ENCODE measurements at regions not wholly inside any gene's neighbourhood (a gene's known extent, or its start where the extent isn't known, plus 50 kb on each side); places are given as distances from the start of the nearest gene placed in this dataset.

DNA sequence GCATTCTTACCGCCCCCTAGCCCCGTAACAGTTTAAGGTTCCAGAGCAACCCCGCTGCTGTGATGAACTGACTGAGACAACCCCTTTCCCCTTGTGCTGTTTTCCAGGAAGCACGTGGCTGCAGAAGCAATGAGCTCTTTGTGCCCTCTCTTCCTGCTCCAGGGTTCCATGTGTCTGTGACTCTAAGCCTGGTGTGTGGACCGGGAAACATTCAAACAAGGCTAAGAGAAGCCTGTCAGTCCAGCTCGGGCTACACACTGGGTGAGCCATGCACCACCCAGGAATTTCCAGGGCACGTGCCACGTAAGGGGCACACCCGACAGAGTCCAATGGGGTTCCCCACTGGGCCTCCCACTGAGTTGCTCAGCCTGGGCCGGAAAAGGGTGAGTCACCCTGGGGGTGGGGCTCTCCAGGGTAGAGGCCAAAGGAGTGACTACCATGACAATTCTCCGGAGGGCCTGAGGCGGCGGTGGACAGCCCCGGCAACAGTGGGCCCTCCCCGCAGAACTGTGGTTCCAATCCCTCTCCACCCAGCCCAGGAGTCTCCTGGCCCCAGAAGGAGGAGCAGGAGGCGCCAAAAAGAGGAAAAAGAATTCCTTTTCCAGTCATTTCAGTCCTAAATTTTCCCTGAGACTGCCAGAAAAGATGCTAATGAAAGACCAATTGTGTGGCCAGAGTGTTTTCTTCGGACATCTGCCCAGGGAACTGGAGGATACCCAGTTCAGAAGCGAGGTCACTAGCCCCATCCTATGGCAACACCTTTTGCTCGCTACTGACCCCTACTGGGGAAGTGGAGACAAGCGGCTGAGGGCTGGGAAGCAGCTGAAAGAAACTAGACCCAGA lies 157.8 kb upstream of the SLC1A4 start:
- Mint-ChIP-seq H3K9me3 (no peaks in the 10 kb centered on the region), H3K36me3 (ENCODE audit: low read depth) (no peaks in the 10 kb centered on the region), H3K4me3 (peak overlapping the region; percentile 29), H3K27me3 (ENCODE audit: low read depth) (peaks cover 12% of the 10 kb centered on the region), H3K27ac (peak overlapping the region; percentile 55), H3K4me1 (ENCODE audit: low read depth) (peaks cover 23% of the 10 kb centered on the region)

DNA sequence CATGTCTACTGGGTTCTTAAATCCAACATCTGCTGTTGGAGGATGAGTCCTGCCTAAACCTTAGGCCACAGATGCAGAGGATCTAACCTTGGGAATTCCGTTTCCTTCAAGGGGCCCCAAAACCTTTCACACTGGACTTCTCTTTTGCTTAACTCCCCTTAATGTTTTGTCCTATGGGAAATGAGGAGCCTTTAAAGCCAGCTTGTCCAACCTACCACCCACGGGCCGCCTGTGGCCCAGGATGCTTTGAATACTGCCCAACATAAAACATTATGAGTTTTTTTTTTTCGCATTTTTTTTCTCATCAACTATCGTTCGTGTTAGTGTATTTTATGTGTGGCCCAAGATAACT lies 157.2 kb upstream of the SLC1A4 start:
- Mint-ChIP-seq H3K9me3 (no peaks in the 10 kb centered on the region), H3K4me1 (ENCODE audit: low read depth) (peaks cover 23% of the 10 kb centered on the region), H3K4me3 (no peak overlapping the region), H3K27me3 (ENCODE audit: low read depth) (peaks cover 12% of the 10 kb centered on the region), H3K27ac (peak overlapping the region; percentile 55), H3K36me3 (ENCODE audit: low read depth) (no peaks in the 10 kb centered on the region)

DNA sequence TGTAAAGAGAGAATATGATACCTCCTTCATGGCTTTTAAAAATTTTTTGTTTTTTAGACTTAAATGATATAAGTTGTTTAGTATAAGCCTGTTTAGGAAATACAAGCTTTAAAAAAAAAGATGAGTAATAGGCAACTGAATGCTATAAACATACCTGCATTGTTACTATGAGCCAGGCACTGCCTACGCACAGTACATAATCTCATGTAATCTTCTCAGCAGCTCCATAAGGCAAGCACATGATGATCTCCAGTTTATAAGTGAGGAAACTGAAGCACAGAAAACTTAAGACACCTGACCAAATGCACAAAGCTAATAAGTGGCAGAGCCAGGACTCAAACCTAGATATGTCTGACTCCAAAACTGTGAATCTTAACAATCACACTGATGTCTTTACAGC lies 156.3 kb upstream of the SLC1A4 start:
- peaks cover 23% of the 10 kb centered on the region for H3K4me1 Mint-ChIP-seq (ENCODE audit: low read depth)
- no peaks in the 10 kb centered on the region for H3K9me3 Mint-ChIP-seq
- no peak overlapping the region for H3K27ac Mint-ChIP-seq
- no peak overlapping the region for H3K4me3 Mint-ChIP-seq
- H3K36me3 Mint-ChIP-seq (ENCODE audit: low read depth), result no peaks in the 10 kb centered on the region
- peaks cover 12% of the 10 kb centered on the region for H3K27me3 Mint-ChIP-seq (ENCODE audit: low read depth)

DNA sequence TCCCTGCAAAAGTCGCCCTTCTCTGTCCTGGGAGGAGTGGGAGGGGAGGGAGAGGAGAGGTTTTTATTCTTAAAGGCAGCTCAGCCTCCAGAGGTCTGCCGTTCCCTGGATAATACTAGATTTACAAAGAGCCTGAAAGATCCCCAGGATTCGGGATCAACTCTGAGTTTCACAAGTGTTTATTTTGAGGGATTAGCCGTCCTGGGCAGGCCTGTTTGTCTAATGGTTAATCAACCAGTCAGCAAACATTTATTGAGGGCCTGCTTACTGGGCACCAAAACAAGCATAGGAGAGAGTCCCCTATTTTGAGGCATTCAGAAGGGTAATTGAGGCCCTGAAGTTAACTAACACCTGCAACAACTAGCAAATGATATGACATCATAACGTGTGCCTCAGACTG lies 152.6 kb upstream of the SLC1A4 start:
- Mint-ChIP-seq H3K27me3 (ENCODE audit: low read depth) (peaks cover 12% of the 10 kb centered on the region), H3K9me3 (no peaks in the 10 kb centered on the region), H3K36me3 (ENCODE audit: low read depth) (no peaks in the 10 kb centered on the region), H3K27ac (no peak overlapping the region), H3K4me3 (no peak overlapping the region), H3K4me1 (ENCODE audit: low read depth) (peaks cover 22% of the 10 kb centered on the region)

DNA sequence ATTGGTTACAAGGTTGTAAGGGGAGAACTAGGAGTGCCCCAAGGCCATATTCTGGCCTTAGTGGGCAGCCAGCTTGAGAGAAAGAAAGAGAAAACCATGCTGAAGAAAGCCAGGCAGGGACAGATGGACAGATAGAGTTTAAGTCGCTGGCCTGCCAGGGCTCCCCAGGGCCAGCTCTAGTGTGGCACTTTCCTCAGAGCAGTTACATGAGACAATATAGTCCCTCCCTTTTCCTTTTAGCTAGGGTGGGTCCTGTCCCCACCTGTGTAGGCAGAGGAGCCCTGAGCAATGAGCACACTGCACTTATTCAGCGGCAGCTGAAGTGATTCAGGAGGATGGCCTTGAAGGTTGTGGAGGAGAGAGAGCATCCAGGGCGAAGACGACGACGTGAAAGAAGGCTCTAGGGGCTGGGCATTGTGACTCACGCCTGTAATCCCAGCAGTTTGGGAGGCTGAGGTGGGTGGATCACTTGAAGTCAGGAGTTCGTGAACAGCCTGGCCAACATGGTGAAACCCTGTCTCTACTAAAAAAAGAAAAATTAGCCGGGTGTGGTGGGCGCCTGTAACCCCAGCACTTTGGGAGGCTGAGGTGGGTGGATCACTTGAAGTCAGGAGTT lies 152.0 kb upstream of the SLC1A4 start:
- H3K36me3 Mint-ChIP-seq (ENCODE audit: low read depth), result no peaks in the 10 kb centered on the region
- H3K27me3 Mint-ChIP-seq (ENCODE audit: low read depth), result peaks cover 12% of the 10 kb centered on the region
- no peak overlapping the region for H3K27ac Mint-ChIP-seq
- no peaks in the 10 kb centered on the region for H3K9me3 Mint-ChIP-seq
- H3K4me1 Mint-ChIP-seq (ENCODE audit: low read depth), result peaks cover 18% of the 10 kb centered on the region
- H3K4me3 Mint-ChIP-seq, result no peak overlapping the region

DNA sequence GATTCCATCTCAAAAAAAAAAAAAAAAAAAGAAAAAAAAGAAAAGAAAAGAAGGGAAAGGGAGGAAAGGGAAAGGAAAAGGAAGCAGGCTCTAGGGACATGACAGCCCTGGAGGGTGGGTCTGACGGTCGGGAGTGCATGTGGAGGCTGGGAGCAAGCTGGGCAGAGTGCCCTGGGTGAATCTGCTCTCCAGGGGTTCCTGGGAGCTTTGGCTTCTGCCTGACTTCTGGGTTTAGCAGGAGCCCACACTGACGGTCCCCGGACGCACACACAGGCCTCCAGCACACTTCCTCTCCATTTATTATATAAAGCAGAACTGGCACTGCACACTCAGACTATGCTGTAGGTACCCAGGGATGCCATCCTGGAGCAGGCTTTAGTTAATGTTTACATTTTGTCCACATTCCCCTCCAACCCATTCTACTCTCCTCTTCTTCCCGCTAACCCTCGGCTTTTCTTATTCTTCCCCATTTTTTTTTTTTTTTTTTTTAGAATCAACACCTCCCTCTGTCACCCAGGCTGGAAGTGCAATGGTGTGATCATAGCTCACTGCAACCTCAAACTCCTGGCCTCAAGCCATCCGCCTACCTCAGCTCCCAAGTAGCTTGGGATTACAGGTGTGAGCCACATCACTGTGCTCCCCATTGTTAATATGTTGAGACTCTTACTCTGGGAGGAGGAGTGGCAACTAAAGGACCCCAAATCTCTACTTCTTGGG lies 151.1 kb upstream of the SLC1A4 start:
- no peaks in the 10 kb centered on the region for H3K36me3 Mint-ChIP-seq (ENCODE audit: low read depth)
- H3K27me3 Mint-ChIP-seq (ENCODE audit: low read depth), result peaks cover 11% of the 10 kb centered on the region
- no peak overlapping the region for H3K27ac Mint-ChIP-seq
- peaks cover 15% of the 10 kb centered on the region for H3K4me1 Mint-ChIP-seq (ENCODE audit: low read depth)
- H3K9me3 Mint-ChIP-seq, result no peaks in the 10 kb centered on the region
- no peak overlapping the region for H3K4me3 Mint-ChIP-seq

DNA sequence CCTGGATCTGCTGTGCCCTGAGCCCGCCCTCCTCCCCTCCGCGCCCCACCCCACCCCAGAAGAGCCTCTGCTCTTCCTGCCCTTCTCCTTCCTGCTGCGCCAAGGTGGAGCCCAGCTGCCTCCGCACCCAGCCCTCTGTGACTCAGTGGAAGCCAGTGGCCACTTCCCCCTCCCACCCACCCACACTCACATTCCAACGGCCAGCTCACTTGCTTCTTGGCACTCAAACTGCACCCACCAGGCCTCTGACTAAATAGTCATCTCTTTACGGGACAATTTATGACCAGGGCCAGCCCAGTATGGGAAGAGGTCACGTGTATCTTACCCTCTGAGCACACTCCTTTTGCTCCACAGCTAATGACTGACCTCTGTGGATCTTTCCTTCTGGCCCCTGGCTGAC lies 150.4 kb upstream of the SLC1A4 start:
- no peaks in the 10 kb centered on the region for H3K36me3 Mint-ChIP-seq (ENCODE audit: low read depth)
- peaks cover 4% of the 10 kb centered on the region for H3K27me3 Mint-ChIP-seq (ENCODE audit: low read depth)
- no peak overlapping the region for H3K27ac Mint-ChIP-seq
- peaks cover 8% of the 10 kb centered on the region for H3K4me1 Mint-ChIP-seq (ENCODE audit: low read depth)
- no peak overlapping the region for H3K4me3 Mint-ChIP-seq
- no peaks in the 10 kb centered on the region for H3K9me3 Mint-ChIP-seq

DNA sequence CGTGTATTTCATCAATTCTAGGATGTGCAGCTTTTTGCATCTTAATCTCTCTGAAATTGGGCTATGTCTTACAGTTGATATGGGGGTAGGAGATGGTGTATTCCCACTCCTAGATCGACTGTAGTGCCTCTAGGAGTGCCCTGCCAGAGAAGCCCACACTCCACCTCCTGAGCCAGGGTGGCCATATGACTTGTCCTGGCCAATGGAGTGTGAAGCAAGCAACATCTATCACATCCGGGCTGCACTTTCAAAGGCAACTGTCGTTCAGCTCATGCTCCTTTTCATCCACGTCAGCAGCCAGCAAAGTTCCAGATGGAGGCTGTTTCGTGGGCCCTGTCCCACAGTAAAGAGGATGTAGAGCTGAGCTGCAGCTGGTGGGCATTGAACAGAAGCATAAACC lies 149.4 kb upstream of the SLC1A4 start:
- no peak overlapping the region for H3K4me3 Mint-ChIP-seq
- no peaks in the 10 kb centered on the region for H3K36me3 Mint-ChIP-seq (ENCODE audit: low read depth)
- H3K27ac Mint-ChIP-seq, result no peak overlapping the region
- H3K9me3 Mint-ChIP-seq, result no peaks in the 10 kb centered on the region
- peaks cover 7% of the 10 kb centered on the region for H3K4me1 Mint-ChIP-seq (ENCODE audit: low read depth)
- no peaks in the 10 kb centered on the region for H3K27me3 Mint-ChIP-seq (ENCODE audit: low read depth)

DNA sequence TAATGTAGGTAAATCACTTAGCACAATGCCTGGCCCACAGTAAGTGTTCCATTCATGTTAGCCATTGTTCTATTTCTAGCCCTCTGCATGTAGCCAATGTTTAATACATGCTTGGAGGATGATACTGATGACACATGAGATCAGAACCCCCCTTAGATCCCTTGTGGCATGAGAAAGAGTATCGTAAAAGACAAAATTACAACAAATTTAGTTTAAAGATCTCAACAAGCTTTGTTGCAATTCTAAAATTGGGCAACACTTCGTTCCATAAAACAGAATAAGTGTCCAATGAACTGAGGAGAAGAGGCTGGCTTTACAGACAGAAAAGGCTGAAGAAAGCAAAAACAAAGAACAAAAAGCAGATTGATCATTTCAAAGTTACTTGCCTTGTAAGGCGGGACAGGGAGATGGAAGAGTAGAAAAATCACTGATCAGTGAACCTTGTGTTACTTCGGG lies 148.7 kb upstream of the SLC1A4 start:
- Mint-ChIP-seq H3K36me3 (ENCODE audit: low read depth) (no peaks in the 10 kb centered on the region), H3K27me3 (ENCODE audit: low read depth) (no peaks in the 10 kb centered on the region), H3K27ac (no peak overlapping the region), H3K9me3 (no peaks in the 10 kb centered on the region), H3K4me1 (ENCODE audit: low read depth) (peaks cover 7% of the 10 kb centered on the region), H3K4me3 (no peak overlapping the region)

DNA sequence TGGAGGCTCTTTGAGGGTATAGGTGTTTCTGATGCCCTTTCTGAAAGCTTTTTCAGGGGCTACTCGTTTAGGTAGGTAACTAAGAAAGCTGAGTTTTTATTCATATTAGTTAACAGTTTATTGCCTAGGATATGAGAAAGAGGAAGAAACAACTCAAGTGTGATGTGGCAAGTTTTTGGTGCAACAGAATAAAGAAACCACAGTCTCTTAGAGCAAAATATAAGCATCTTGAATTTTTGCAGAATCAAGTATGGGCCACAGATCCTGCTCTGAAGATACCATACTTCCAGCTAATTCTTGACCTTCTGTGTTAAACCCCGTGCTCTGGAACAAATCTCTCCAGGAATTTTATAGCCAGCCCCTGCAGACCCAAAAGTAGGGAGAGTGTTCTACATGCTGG lies 147.7 kb upstream of the SLC1A4 start:
- H3K4me1 Mint-ChIP-seq (ENCODE audit: low read depth), result peaks cover 7% of the 10 kb centered on the region
- H3K27me3 Mint-ChIP-seq (ENCODE audit: low read depth), result no peaks in the 10 kb centered on the region
- H3K27ac Mint-ChIP-seq, result no peak overlapping the region
- no peaks in the 10 kb centered on the region for H3K9me3 Mint-ChIP-seq
- no peaks in the 10 kb centered on the region for H3K36me3 Mint-ChIP-seq (ENCODE audit: low read depth)
- no peak overlapping the region for H3K4me3 Mint-ChIP-seq

DNA sequence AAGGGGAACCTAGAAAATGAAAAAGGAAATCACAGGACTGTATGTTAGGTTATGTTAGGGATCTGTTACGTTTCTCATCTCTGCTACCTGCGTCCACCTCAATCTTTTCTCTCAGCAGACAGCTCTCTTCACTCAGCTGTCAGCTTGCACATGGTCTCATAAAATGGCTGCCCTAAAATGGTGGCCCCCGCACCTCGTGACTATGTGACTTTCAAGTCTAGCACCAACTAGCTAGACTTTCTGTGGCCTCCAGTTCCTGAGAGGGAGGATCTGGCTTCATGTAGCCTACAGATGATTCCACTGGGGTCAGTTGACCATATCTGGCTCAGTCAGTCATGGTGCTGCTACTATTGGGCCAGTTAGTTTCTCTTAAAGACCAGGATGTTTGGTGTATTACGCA lies 147.2 kb upstream of the SLC1A4 start:
- H3K9me3 Mint-ChIP-seq, result no peaks in the 10 kb centered on the region
- no peak overlapping the region for H3K4me3 Mint-ChIP-seq
- H3K27ac Mint-ChIP-seq, result no peak overlapping the region
- no peaks in the 10 kb centered on the region for H3K36me3 Mint-ChIP-seq (ENCODE audit: low read depth)
- peaks cover 7% of the 10 kb centered on the region for H3K4me1 Mint-ChIP-seq (ENCODE audit: low read depth)
- H3K27me3 Mint-ChIP-seq (ENCODE audit: low read depth), result no peaks in the 10 kb centered on the region

DNA sequence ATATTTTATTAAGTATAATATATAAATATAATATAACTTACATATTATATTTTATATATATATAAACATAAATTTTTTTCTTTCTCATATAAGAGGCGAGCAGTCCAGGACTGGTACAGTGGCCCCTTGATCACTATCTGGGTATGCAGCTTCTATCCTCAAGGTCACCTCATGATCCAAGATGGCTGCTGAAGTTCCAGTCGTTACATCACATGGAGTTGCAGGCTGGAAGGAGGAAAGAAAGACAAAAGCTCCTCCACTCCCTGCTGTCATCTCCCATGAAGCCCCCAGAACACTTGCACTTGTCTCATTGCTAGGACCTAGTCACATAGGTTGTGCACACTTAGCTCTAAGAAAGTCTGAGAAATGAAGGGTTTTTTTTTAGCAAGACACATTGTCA lies 145.1 kb upstream of the SLC1A4 start:
- no peak overlapping the region for H3K4me3 Mint-ChIP-seq
- peaks cover 7% of the 10 kb centered on the region for H3K4me1 Mint-ChIP-seq (ENCODE audit: low read depth)
- H3K36me3 Mint-ChIP-seq (ENCODE audit: low read depth), result no peaks in the 10 kb centered on the region
- no peak overlapping the region for H3K27ac Mint-ChIP-seq
- no peaks in the 10 kb centered on the region for H3K27me3 Mint-ChIP-seq (ENCODE audit: low read depth)
- H3K9me3 Mint-ChIP-seq, result no peaks in the 10 kb centered on the region

DNA sequence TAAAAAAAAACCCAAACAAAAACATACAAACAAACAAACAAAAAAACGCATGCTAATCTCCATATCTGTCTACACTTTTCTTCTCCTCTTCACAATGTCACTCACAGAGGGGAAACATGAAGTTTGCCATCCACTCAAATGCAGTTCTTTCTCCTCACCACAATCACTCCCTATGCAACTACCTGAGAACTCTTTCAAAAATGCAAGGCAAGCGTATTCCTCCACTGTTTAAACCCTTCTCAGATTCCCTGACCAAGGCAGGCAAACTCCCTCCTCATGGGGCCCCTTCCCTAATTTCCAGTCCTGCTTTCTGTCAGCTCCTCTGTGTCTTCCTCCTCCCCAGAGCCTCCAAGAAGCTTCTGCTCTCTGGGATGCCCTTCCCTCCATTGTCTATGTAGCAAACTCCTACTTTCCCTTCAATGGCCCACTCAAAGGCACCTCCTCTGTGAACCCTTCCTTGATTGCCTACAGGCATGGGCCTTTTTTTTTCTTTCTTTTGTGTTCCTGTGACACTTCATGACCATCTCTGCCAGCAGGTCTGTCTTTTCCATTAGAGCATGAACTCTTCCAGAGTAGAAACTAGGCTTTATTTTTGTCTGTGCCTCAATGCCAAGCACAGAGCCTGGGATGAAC lies 143.8 kb upstream of the SLC1A4 start:
- Mint-ChIP-seq H3K36me3 (ENCODE audit: low read depth) (no peaks in the 10 kb centered on the region), H3K4me1 (ENCODE audit: low read depth) (peaks cover 6% of the 10 kb centered on the region), H3K9me3 (no peaks in the 10 kb centered on the region), H3K27ac (no peak overlapping the region), H3K27me3 (ENCODE audit: low read depth) (no peaks in the 10 kb centered on the region), H3K4me3 (no peak overlapping the region)

DNA sequence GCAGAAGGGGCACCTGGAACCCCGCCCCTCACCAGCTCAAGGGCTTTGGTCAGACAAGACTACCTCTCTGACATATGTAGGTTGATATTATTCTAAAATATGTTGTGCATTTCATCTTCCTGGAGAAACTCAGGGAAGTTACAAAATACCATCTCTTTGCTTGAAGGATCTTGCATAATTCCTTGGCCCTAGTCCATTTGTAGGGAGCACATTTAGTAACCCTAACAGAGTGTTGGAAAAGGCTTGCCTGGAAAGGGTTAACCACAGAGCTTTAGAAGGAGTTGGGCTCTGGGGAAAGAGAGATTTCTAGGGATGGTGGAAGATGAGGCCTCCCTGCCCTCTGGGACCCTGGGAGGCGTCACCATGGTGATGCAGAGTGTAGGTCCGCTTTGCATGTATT lies 143.0 kb upstream of the SLC1A4 start:
- no peak overlapping the region for H3K27ac Mint-ChIP-seq
- peaks cover 6% of the 10 kb centered on the region for H3K4me1 Mint-ChIP-seq (ENCODE audit: low read depth)
- H3K27me3 Mint-ChIP-seq (ENCODE audit: low read depth), result no peaks in the 10 kb centered on the region
- no peaks in the 10 kb centered on the region for H3K36me3 Mint-ChIP-seq (ENCODE audit: low read depth)
- no peak overlapping the region for H3K4me3 Mint-ChIP-seq
- H3K9me3 Mint-ChIP-seq, result no peaks in the 10 kb centered on the region

Measured in T-helper 1 cell treated with Interleukin-12 subunit alpha and Interleukin-12 subunit beta and Interleukin-4 antibody, amounts not matched to agents 30 μg/mL and 1 μg/mL, for 36 hours (primary cell).